ENCODE measurements at regions not wholly inside any gene's neighbourhood (a gene's known extent, or its start where the extent isn't known, plus 50 kb on each side); places are given as distances from the start of the nearest gene placed in this dataset.
"Not testable (repeated sequence)": the region's sequence is repeated elsewhere in the genome, so short reads cannot be mapped to it uniquely, and the experiment has no call there.

DNA sequence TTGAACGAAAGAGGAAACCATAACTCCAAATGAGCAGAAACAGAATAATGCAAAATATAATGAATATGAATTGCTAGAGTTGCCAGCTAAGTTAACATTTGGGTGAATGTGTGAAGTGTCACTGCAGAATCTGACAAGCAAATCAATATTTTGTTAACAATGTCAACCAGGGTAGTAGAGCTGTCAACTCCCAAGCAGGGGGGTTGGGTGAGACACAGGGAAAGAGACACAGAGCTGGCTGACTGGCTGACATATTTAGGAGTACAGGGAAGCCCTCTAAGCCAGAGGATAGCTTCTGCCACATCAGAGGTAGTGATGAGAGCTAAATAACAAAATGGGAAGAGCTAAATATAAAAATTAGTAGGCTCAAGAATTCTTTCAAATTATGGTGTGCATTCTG lies 393.1 kb upstream of the KCND2 start:
- ATAC-seq (replicated peaks in 1 of 2) (no peak), DNase-seq (no peak)
- H3K36me3 Mint-ChIP-seq (ENCODE audit: insufficient read depth in 2 of 2), result no peaks in the 10 kb centered on the region
- peaks cover 8 to 12% of the 10 kb centered on the region in 2 donors for H3K9me3 Mint-ChIP-seq
- no peak overlapping the region for H3K27ac Mint-ChIP-seq
- H3K4me3 Mint-ChIP-seq, result no peak overlapping the region
- H3K27me3 Mint-ChIP-seq (ENCODE audit: low read depth), result no peaks in the 10 kb centered on the region
- no peaks in the 10 kb centered on the region for H3K4me1 Mint-ChIP-seq (ENCODE audit: low read depth)

DNA sequence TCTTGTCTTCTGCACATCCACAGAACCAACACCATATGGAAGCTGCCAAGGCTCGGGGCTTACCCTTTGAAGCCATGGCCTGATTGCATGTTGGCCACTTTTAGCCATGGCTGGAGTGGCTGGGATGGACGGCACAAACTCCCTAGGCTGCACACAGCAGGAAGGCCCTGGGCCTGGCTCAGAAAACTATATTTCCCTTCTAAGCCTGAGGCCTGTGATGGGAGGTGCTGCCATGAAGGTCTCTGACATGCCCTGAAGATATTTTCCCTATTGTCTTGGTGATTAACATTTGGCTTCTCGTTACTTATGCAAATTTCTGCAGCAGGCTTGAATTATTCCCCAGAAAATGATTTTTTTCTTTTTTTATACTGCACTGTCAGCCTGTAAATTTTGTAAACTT lies 387.0 kb upstream of the KCND2 start:
- Mint-ChIP-seq H3K4me3 (no peak overlapping the region), H3K27me3 (ENCODE audit: low read depth) (no peaks in the 10 kb centered on the region), H3K36me3 (ENCODE audit: insufficient read depth in 2 of 2) (no peaks in the 10 kb centered on the region), H3K4me1 (ENCODE audit: low read depth) (no peaks in the 10 kb centered on the region), H3K27ac (no peak overlapping the region), H3K9me3 (peaks cover 11 to 17% of the 10 kb centered on the region in 2 donors)
- no peak for ATAC-seq (replicated peaks in 1 of 2)
- no peak for DNase-seq

DNA sequence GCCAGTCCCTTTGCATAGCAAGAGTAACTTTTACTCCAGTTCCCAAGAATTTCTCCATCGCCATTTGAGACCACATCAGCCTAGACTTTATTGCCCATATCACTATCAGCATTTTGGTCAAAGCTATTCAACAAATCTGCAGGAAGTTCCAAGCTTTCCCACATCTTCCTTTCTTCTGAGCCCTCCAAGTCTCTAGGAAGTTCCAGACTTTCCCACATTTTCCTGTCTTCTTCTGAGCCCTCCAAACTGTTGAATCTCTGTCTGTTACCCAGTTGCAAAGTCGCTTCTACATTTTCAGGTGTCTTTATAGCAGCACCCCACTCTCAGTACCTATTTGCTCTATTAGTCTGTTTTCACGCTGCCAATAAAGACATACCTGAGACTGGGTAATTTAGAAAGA lies 386.4 kb upstream of the KCND2 start:
- H3K4me1 Mint-ChIP-seq (ENCODE audit: low read depth); ATAC-seq (replicated peaks in 1 of 2); H3K4me3 Mint-ChIP-seq; H3K27me3 Mint-ChIP-seq (ENCODE audit: low read depth); H3K27ac Mint-ChIP-seq; DNase-seq; H3K36me3 Mint-ChIP-seq (ENCODE audit: insufficient read depth in 2 of 2): not testable (repeated sequence)
- H3K9me3 Mint-ChIP-seq, result peaks cover 11 to 17% of the 10 kb centered on the region in 2 donors

DNA sequence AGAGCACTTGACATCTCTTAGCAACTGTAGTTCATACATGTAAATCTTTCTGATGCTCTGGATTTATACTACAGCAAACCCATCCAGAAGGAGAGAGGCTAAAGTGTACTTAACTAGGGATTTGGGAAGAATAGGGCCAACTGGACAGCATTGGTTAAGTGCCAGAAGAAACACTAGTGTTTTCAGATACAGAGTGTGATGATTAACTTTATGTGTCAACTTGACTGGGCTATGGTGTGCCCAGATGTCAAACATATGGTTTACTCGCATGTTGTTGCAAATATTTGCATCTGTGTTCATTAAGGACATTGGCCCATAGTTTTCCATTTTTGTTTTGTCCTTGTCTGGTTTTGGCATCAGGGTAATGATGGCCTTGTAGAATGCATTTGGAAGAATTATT lies 384.7 kb upstream of the KCND2 start:
- Mint-ChIP-seq H3K9me3 (peaks cover 10 to 16% of the 10 kb centered on the region in 2 donors), H3K27me3 (ENCODE audit: low read depth) (no peaks in the 10 kb centered on the region), H3K4me1 (ENCODE audit: low read depth) (no peaks in the 10 kb centered on the region), H3K4me3 (no peak overlapping the region), H3K36me3 (ENCODE audit: insufficient read depth in 2 of 2) (no peaks in the 10 kb centered on the region), H3K27ac (no peak overlapping the region)
- DNase-seq (no peak), ATAC-seq (replicated peaks in 1 of 2) (no peak)

DNA sequence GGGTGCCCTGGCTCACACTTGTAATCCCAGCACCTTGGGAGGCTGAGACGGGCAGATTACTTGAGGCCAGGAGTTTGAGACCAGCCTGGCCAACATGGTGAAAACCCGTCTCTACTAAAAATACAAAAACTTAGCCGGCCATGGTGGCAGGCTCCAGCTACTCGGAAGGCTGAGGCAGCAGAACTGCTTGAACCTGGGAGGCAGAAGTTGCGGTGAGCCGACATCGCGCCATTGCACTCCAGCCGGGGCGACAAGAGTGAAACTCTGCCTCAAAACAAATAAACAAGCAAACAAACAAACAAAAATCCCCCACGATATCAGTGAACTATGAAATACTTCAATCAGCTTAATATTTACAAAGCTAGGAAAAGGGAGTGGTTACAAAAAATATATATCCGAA lies 382.3 kb upstream of the KCND2 start:
- no peak overlapping the region for H3K27ac Mint-ChIP-seq
- H3K27me3 Mint-ChIP-seq (ENCODE audit: low read depth), result no peaks in the 10 kb centered on the region
- no peaks in the 10 kb centered on the region for H3K4me1 Mint-ChIP-seq (ENCODE audit: low read depth)
- no peak for ATAC-seq (replicated peaks in 1 of 2)
- DNase-seq, result no peak
- H3K4me3 Mint-ChIP-seq, result no peak overlapping the region
- peaks cover 5 to 10% of the 10 kb centered on the region in 2 donors for H3K9me3 Mint-ChIP-seq
- H3K36me3 Mint-ChIP-seq (ENCODE audit: insufficient read depth in 2 of 2), result no peaks in the 10 kb centered on the region

DNA sequence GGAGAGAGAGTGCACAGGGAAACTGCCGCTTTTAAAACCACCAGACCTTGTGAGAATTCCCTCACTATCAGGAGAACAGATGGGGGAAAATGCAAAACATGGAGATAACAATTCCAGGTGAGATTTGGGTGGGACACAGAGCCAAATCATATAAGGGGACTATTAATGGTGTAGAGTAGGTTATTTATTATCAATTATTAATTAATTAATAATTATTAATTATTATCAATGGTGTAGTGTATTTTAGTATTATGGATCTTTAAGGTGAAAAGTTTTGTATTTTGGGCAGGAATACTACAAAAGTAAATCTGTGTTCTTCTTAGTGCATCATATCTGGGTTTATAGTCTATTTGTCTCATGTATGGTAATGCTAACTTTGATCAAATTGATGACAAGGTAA lies 377.7 kb upstream of the KCND2 start:
- Mint-ChIP-seq H3K4me3 (no peak overlapping the region), H3K9me3 (peaks cover 11 to 16% of the 10 kb centered on the region in 2 donors), H3K4me1 (ENCODE audit: low read depth) (no peaks in the 10 kb centered on the region), H3K36me3 (ENCODE audit: insufficient read depth in 2 of 2) (no peaks in the 10 kb centered on the region), H3K27me3 (ENCODE audit: low read depth) (no peaks in the 10 kb centered on the region), H3K27ac (no peak overlapping the region)
- no peak for ATAC-seq (replicated peaks in 1 of 2)
- DNase-seq, result no peak

DNA sequence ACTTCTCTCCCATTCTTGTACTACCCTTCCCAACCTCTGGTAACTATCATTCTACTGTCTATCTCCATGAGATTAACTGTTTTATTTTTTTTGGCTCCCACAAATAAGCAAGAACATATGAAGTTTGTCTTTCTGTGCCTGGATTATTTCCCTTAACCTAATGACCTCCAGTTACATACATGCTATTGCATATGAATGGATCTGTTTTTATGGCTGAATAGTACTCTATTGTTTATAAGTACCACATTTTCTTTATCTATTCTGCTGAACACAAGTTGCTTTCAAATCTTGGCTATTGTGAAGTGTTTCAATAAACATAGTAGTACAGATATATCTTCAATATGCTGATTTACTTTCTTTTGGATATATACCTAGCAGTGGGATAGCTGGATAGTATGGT lies 376.6 kb upstream of the KCND2 start:
- no peak for DNase-seq
- no peak overlapping the region for H3K27ac Mint-ChIP-seq
- H3K27me3 Mint-ChIP-seq (ENCODE audit: low read depth), result no peaks in the 10 kb centered on the region
- no peaks in the 10 kb centered on the region for H3K36me3 Mint-ChIP-seq (ENCODE audit: insufficient read depth in 2 of 2)
- no peaks in the 10 kb centered on the region for H3K4me1 Mint-ChIP-seq (ENCODE audit: low read depth)
- H3K4me3 Mint-ChIP-seq, result no peak overlapping the region
- no peak for ATAC-seq (replicated peaks in 1 of 2)
- peaks cover 9 to 14% of the 10 kb centered on the region in 2 donors for H3K9me3 Mint-ChIP-seq

DNA sequence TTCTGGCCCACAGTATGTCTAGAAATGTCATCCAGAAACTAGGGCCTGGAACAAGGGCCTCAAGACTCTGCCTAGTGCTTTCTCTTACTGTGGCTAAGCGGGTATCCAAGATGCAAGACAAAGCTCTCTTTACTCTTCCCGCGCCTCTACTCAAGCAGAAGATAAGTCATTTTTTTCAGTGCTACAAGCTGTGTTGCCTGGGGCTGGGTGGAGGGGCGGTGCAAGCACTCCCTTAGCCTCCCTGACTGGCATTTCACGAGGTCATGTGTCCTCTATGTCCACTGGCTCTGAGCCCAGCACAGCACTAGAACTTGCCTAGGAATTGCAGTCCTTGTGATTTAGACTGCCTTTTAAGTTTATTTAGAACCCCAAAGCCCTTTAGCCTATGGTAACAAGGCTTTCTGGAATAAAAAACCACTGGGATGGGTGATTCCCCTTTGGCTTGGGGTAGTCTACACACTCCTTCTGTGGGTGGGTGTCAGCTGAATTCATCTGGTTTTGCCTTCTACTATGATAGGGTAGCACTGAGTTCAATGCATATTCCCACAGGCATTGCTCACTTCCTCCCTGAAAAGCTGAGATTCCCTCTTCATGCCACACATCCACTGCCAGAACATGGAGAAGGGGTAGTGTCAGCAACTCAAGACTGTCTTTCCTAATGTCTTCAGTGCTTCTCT lies 371.8 kb upstream of the KCND2 start:
- no peaks in the 10 kb centered on the region for H3K4me1 Mint-ChIP-seq (ENCODE audit: low read depth)
- H3K9me3 Mint-ChIP-seq, result peaks cover 7 to 13% of the 10 kb centered on the region in 2 donors
- no peak overlapping the region for H3K27ac Mint-ChIP-seq
- no peak for ATAC-seq (replicated peaks in 1 of 2)
- no peaks in the 10 kb centered on the region for H3K36me3 Mint-ChIP-seq (ENCODE audit: insufficient read depth in 2 of 2)
- no peaks in the 10 kb centered on the region for H3K27me3 Mint-ChIP-seq (ENCODE audit: low read depth)
- H3K4me3 Mint-ChIP-seq, result no peak overlapping the region
- no peak for DNase-seq

DNA sequence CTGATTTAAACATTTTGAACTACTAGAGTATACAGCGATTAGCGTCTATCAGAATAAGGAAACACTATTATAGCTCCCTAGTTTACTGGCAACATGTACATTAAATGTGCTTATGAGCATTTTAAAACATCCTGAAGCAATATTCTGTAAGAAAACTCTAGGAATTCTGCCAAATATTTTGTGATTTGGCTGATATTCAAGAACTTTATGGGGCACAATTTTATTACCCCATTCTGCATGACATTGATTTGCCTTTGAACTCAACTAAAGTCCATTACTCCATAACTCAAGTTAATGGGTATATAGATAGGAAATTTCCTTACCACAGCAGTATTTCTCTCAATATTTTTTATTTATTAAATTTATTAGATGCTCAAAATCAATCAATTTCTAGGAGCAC lies 369.9 kb upstream of the KCND2 start:
- no peaks in the 10 kb centered on the region for H3K27me3 Mint-ChIP-seq (ENCODE audit: low read depth)
- no peaks in the 10 kb centered on the region for H3K36me3 Mint-ChIP-seq (ENCODE audit: insufficient read depth in 2 of 2)
- DNase-seq, result no peak
- no peaks in the 10 kb centered on the region for H3K4me1 Mint-ChIP-seq (ENCODE audit: low read depth)
- H3K4me3 Mint-ChIP-seq, result no peak overlapping the region
- no peak overlapping the region for H3K27ac Mint-ChIP-seq
- ATAC-seq (replicated peaks in 1 of 2), result no peak
- peaks cover 5 to 9% of the 10 kb centered on the region in 2 donors for H3K9me3 Mint-ChIP-seq

DNA sequence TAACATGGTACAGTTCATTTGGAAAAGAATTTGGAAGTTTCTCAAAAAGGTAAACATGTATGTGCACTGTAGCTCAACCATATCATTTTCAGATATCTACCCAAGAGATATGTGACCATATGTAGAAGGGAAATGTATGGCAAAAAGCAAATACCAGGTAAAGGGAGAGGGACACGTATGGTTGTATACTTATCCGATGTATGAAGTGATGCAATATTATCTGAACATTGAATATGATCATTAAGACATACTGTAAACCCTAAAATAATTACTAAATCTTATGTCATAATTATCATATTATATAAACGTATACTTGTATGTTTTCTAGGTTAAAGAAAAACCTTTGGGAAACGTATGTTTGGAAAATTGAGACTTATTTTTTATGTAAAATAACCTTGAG lies 367.5 kb upstream of the KCND2 start:
- Mint-ChIP-seq H3K9me3 (peaks cover 7 to 8% of the 10 kb centered on the region in 2 donors), H3K4me1 (ENCODE audit: low read depth) (no peaks in the 10 kb centered on the region), H3K27me3 (ENCODE audit: low read depth) (no peaks in the 10 kb centered on the region), H3K4me3 (no peak overlapping the region), H3K36me3 (ENCODE audit: insufficient read depth in 2 of 2) (no peaks in the 10 kb centered on the region), H3K27ac (no peak overlapping the region)
- no peak for ATAC-seq (replicated peaks in 1 of 2)
- no peak for DNase-seq

DNA sequence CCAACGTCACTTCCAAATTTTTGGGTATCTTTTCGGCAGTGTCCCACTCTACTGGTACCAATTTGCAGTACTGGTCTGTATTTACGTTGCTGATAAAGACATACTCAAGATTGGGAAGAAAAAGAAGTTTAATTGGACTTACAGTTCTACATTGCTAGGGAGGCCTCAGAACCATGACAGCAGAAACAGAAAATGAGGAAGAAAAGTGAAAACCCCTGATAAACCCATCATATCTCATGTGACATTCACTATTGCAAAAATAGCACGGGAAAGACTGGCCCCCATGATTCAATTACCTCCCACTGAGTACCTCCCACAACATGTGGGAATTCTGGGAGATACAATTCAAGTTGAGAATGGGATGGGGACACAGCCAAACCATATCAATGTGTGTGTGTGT lies 364.0 kb upstream of the KCND2 start:
- Mint-ChIP-seq H3K4me1 (ENCODE audit: low read depth) (no peaks in the 10 kb centered on the region), H3K4me3 (no peak overlapping the region), H3K27me3 (ENCODE audit: low read depth) (no peaks in the 10 kb centered on the region), H3K27ac (no peak overlapping the region), H3K36me3 (ENCODE audit: insufficient read depth in 2 of 2) (no peaks in the 10 kb centered on the region), H3K9me3 (peaks cover 6 to 8% of the 10 kb centered on the region in 2 donors)
- ATAC-seq (replicated peaks in 1 of 2), result no peak
- no peak for DNase-seq

DNA sequence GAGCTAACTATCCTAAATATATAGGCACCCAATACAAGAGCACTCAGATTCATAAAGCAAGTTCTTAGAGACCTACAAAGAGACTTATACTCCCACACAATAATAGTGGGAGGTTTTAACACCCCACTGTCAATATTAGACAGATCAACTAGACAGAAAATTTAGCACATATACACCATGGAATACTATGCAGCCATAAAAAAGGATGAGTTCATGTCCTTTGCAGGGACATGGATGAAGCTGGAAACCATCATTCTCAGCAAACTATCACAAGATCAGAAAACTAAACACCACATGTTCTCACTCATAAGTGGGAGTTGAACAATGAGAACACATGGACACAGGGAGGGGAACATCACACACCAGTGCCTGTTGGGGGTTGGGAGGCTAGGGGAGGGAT lies 358.9 kb upstream of the KCND2 start:
- H3K4me3 Mint-ChIP-seq; H3K9me3 Mint-ChIP-seq; DNase-seq; H3K36me3 Mint-ChIP-seq (ENCODE audit: insufficient read depth in 2 of 2); H3K27ac Mint-ChIP-seq; H3K27me3 Mint-ChIP-seq (ENCODE audit: low read depth); ATAC-seq (replicated peaks in 1 of 2); H3K4me1 Mint-ChIP-seq (ENCODE audit: low read depth): not testable (repeated sequence)

DNA sequence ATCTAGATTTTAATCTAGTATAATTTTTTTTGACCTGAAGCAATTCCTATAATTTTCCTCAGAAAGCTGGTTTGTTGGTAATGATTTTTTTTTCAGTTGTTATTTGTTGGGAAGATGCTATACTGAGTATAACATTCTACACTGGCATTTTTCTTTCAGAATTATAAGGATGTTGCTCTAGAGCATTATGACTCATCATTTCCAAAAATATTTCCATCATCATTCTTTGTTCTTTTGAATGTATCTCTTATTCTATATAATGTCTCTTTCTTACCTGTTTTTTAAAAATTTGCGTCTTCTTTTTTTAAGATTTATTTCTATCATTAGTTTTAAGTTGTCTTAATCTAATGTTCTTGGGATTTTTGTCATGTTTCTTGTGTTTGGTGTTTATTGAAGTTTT lies 356.5 kb upstream of the KCND2 start:
- DNase-seq (no peak), ATAC-seq (replicated peaks in 1 of 2) (no peak)
- Mint-ChIP-seq H3K9me3 (peaks cover 2 to 6% of the 10 kb centered on the region in 2 donors), H3K36me3 (ENCODE audit: insufficient read depth in 2 of 2) (no peaks in the 10 kb centered on the region), H3K4me3 (no peak overlapping the region), H3K27me3 (ENCODE audit: low read depth) (no peaks in the 10 kb centered on the region), H3K27ac (no peak overlapping the region), H3K4me1 (ENCODE audit: low read depth) (no peaks in the 10 kb centered on the region)

DNA sequence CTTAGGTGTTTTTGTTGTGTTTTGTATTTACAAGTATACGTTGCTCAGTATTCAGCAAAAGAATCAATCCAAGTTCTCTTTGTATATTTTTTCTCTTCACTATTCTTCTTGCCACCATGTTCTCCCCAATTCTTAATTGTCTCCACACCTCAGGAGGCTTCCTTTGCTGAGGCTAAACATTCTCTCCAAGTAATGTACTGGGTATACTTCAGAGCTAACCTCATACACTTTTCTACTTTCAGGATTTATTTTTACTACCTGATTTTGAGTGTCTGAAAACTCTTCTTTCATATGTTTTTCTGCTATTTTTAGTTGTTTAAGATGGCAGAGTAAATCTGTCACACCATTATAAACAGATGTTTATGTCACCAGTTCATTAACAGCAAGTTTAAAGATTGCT lies 354.8 kb upstream of the KCND2 start:
- H3K4me3 Mint-ChIP-seq, result no peak overlapping the region
- no peak for ATAC-seq (replicated peaks in 1 of 2)

More for the DNA sequence above, 354.8 kb upstream of the KCND2 start:
- DNase-seq, result no peak
- H3K36me3 Mint-ChIP-seq (ENCODE audit: insufficient read depth in 2 of 2), result no peaks in the 10 kb centered on the region
- H3K27me3 Mint-ChIP-seq (ENCODE audit: low read depth), result no peaks in the 10 kb centered on the region
- no peaks in the 10 kb centered on the region for H3K4me1 Mint-ChIP-seq (ENCODE audit: low read depth)
- peaks cover 2 to 6% of the 10 kb centered on the region in 2 donors for H3K9me3 Mint-ChIP-seq
- no peak overlapping the region for H3K27ac Mint-ChIP-seq

Measured in activated T-cell treated with anti-CD3 and anti-CD28 coated beads, Interleukin-2, amount 50 U/mL, for 72 hours (primary cell).